ENCODE measurements at regions not wholly inside any gene's neighbourhood (a gene's known extent, or its start where the extent isn't known, plus 50 kb on each side); places are given as distances from the start of the nearest gene placed in this dataset.

- no peak for TF ChIP-seq CTCF (IDR thresholded peaks at IDR 0.05)
- no peak for TF ChIP-seq POLR2A (IDR thresholded peaks at IDR 0.05)
These were observed 235.4 kb downstream of the HDGFL1 start for GRCh38 chr6:22804620-22805261.

Data from right lobe of liver (tissue), 4 donors.